Uterus (tissue), 3 donors: ENCODE measurements at regions not wholly inside any gene's neighbourhood (a gene's known extent, or its start where the extent isn't known, plus 50 kb on each side); places are given as distances from the start of the nearest gene placed in this dataset.

Experiments
- DNase-seq, 2 donors: peaks; one replicate each; pipeline ENCODE4 v3.0.0-alpha.2; 2019 to 2020
- H3K27ac ChIP-seq, 2 donors: fragments of 200-600 bp; sonication (generic); 1 replicate in 1 of 2; 2 replicates in 1 of 2; pipeline ENCODE4 v1.5.1; 2016 to 2018
- H3K27me3 ChIP-seq, 2 donors: fragments of 200-600 bp; sonication (generic); one replicate each; pipeline ENCODE4 v1.5.1; 2018 to 2019; ENCODE audit warnings: control low read depth in 1 of 2
- H3K36me3 ChIP-seq, 2 donors: fragments of 200-600 bp; sonication (generic); one replicate each; pipeline ENCODE4 v1.5.1; 2019; ENCODE audit warnings: control low read depth in 1 of 2
- H3K4me1 ChIP-seq, 2 donors: fragments of 200-600 bp; sonication (generic); one replicate each; pipeline ENCODE4 v1.5.1; 2018 to 2019; ENCODE audit warnings: control low read depth in 1 of 2
- H3K4me3 ChIP-seq, 2 donors: fragments of 200-600 bp; sonication (generic); 1 replicate in 1 of 2; 2 replicates in 1 of 2; pipeline ENCODE4 v1.5.1; 2018 to 2019; ENCODE audit warnings: mild to moderate bottlenecking in 1 of 2
- H3K9me3 ChIP-seq, 2 donors: fragments of 200-600 bp; sonication (generic); one replicate each; pipeline ENCODE4 v1.5.1; 2019; ENCODE audit warnings: control low read depth in 1 of 2
- POLR2A ChIP-seq, 2 donors: fragments of 450-650 bp; IDR thresholded peaks; one replicate each; pipeline ENCODE4 v1.6.1; 2016; ENCODE audit warnings: antibody characterized with exemption in 2 of 2, mild to moderate bottlenecking in 1 of 2, moderate library complexity in 1 of 2
- intact Hi-C: fragments of 100-400 bp; cut with DNase I; formaldehyde crosslinking; loops from one replicate; pipeline ENCODE4 v1.15.1; 2023; ENCODE audit warnings: low total_unique reads
- TF ChIP-seq, protein P1 (sequence below), 4 experiments: fragments of 200-600 bp in 2 of 4; fragments of 450-650 bp in 2 of 4; sonication (generic) in 2 of 4; IDR thresholded peaks; one replicate each; pipeline ENCODE4 v1.5.1; 2016 to 2019; ENCODE audit warnings: antibody characterized with exemption in 4 of 4, mild to moderate bottlenecking in 2 of 4, moderate library complexity in 1 of 4
- donor health status: DM: yes; HTN: yes; CAD: no.

GRCh38 chr4:176422511-176422910, 102.7 kb downstream of the SPCS3 start:
- DNase-seq, result no peak
- TF ChIP-seq, protein P1, sequence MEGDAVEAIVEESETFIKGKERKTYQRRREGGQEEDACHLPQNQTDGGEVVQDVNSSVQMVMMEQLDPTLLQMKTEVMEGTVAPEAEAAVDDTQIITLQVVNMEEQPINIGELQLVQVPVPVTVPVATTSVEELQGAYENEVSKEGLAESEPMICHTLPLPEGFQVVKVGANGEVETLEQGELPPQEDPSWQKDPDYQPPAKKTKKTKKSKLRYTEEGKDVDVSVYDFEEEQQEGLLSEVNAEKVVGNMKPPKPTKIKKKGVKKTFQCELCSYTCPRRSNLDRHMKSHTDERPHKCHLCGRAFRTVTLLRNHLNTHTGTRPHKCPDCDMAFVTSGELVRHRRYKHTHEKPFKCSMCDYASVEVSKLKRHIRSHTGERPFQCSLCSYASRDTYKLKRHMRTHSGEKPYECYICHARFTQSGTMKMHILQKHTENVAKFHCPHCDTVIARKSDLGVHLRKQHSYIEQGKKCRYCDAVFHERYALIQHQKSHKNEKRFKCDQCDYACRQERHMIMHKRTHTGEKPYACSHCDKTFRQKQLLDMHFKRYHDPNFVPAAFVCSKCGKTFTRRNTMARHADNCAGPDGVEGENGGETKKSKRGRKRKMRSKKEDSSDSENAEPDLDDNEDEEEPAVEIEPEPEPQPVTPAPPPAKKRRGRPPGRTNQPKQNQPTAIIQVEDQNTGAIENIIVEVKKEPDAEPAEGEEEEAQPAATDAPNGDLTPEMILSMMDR (IDR thresholded peaks at IDR 0.05), result no peak
- no peak for TF ChIP-seq POLR2A (IDR thresholded peaks at IDR 0.05)
- H3K4me1 ChIP-seq, result no peaks in the 10 kb centered on the region
- H3K9me3 ChIP-seq, result no peaks in the 10 kb centered on the region
- H3K4me3 ChIP-seq, result no peak overlapping the region
- intact Hi-C loops, result no loop called here
- H3K27ac ChIP-seq, result no peak overlapping the region
- H3K27me3 ChIP-seq, result no peaks in the 10 kb centered on the region
- H3K36me3 ChIP-seq, result no peaks in the 10 kb centered on the region

- Histone ChIP-seq H3K9me3 (no peaks in the 10 kb centered on the region), H3K36me3 (no peaks in the 10 kb centered on the region), H3K27ac (no peak overlapping the region), H3K4me3 (no peak overlapping the region), H3K27me3 (no peaks in the 10 kb centered on the region), H3K4me1 (no peaks in the 10 kb centered on the region)
- intact Hi-C loops, result no loop called here
- no peak for DNase-seq
- no peak for TF ChIP-seq POLR2A (IDR thresholded peaks at IDR 0.05)
- TF ChIP-seq, protein P1 (IDR thresholded peaks at IDR 0.05), result no peak
These were observed 105.3 kb downstream of the SPCS3 start for GRCh38 chr4:176425035-176425434.

- intact Hi-C loops, result no loop called here
- no peaks in the 10 kb centered on the region for H3K4me1 ChIP-seq
- TF ChIP-seq, protein P1 (IDR thresholded peaks at IDR 0.05), result no peak
- TF ChIP-seq POLR2A (IDR thresholded peaks at IDR 0.05), result no peak
These were observed 113.2 kb downstream of the SPCS3 start for GRCh38 chr4:176432811-176433540.

DNA sequence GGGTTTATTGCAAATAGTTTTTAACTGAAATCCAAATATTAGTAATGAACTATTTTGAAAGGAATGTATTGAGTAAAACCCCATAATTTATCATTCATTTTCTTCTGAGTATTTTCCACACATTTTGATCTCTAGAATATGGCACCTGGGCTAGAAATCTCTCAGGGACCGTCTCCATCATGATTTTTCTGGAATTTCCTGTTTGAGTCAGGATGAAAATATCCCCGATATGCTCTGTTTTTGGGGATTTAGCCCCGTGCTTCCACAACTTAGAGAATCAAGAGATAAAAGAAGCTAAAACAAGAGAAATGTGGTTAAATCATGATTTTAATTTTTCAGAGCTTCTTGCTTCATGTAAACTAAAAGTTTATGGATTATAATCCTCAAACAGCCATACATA, 114.2 kb downstream of the SPCS3 start:
- H3K4me3 ChIP-seq, result no peak overlapping the region
- no peaks in the 10 kb centered on the region for H3K27me3 ChIP-seq
- intact Hi-C loops, result no loop called here
- TF ChIP-seq, protein P1 (IDR thresholded peaks at IDR 0.05), result no peak
- no peak for TF ChIP-seq POLR2A (IDR thresholded peaks at IDR 0.05)
- no peak for DNase-seq
- H3K4me1 ChIP-seq, result no peaks in the 10 kb centered on the region
- H3K9me3 ChIP-seq, result no peaks in the 10 kb centered on the region
- no peaks in the 10 kb centered on the region for H3K36me3 ChIP-seq
- H3K27ac ChIP-seq, result no peak overlapping the region

More at GRCh38 chr4:176432811-176433540, 113.2 kb downstream of the SPCS3 start:
- no peak for DNase-seq
- Histone ChIP-seq H3K27ac (no peak overlapping the region), H3K4me3 (no peak overlapping the region), H3K27me3 (no peaks in the 10 kb centered on the region), H3K9me3 (no peaks in the 10 kb centered on the region), H3K36me3 (no peaks in the 10 kb centered on the region)

GRCh38 chr4:176435901-176436292, 116.1 kb downstream of the SPCS3 start:
- Histone ChIP-seq H3K36me3 (no peaks in the 10 kb centered on the region), H3K9me3 (no peaks in the 10 kb centered on the region), H3K4me3 (no peak overlapping the region), H3K27ac (no peak overlapping the region), H3K4me1 (no peaks in the 10 kb centered on the region), H3K27me3 (no peaks in the 10 kb centered on the region)
- intact Hi-C loops, result no loop called here
- DNase-seq, result no peak
- no peak for TF ChIP-seq POLR2A (IDR thresholded peaks at IDR 0.05)
- TF ChIP-seq, protein P1 (IDR thresholded peaks at IDR 0.05), result no peak
